ENCODE measurements at regions not wholly inside any gene's neighbourhood (a gene's known extent, or its start where the extent isn't known, plus 50 kb on each side); places are given as distances from the start of the nearest gene placed in this dataset.

DNA sequence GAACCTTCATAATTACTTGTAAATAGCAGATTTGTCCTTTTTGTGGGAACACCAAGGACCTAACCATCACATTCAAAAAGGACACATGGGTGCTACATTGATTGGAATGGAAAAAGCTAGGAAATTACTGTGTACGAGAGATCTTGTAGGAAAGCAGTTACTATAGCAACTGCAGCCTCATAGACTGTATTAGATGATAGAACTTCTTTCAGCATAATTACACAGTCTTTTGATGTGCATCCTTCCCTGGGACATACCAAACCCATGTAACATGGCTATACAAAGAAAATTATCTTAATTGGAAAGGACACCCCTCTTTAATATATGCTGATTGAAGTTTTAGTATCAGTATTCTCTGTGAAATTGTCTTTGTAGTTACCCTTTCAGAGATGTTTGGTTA, 130.7 kb upstream of the CTSO start:
- Histone ChIP-seq H3K9me2 (ENCODE audit: insufficient read depth) (no peaks in the 10 kb centered on the region), H3K4me1 (replicated peaks; ENCODE audit: insufficient read depth) (no peaks in the 10 kb centered on the region), H3F3A (ENCODE audit: insufficient read depth, low read depth) (no peaks in the 10 kb centered on the region), H3K27ac (no peak overlapping the region), H4K20me1 (ENCODE audit: insufficient read depth) (no peaks in the 10 kb centered on the region), H3K4me2 (no peak overlapping the region), H3K27me3 (ENCODE audit: insufficient read depth, low read depth) (no peaks in the 10 kb centered on the region), H3K79me2 (ENCODE audit: low read depth) (no peaks in the 10 kb centered on the region), H3K9me3 (ENCODE audit: insufficient read depth, low read depth) (no peaks in the 10 kb centered on the region), H3K36me3 (ENCODE audit: low read depth) (no peaks in the 10 kb centered on the region), H3K4me3 (no peak overlapping the region), H2AFZ (no peak overlapping the region)
- no peak for DNase-seq
- ChIA-PET CTCF (no interaction called here), POLR2A (ENCODE audit: unreplicated experiment) (no interaction called here)
- TF ChIP-seq, protein P1, sequence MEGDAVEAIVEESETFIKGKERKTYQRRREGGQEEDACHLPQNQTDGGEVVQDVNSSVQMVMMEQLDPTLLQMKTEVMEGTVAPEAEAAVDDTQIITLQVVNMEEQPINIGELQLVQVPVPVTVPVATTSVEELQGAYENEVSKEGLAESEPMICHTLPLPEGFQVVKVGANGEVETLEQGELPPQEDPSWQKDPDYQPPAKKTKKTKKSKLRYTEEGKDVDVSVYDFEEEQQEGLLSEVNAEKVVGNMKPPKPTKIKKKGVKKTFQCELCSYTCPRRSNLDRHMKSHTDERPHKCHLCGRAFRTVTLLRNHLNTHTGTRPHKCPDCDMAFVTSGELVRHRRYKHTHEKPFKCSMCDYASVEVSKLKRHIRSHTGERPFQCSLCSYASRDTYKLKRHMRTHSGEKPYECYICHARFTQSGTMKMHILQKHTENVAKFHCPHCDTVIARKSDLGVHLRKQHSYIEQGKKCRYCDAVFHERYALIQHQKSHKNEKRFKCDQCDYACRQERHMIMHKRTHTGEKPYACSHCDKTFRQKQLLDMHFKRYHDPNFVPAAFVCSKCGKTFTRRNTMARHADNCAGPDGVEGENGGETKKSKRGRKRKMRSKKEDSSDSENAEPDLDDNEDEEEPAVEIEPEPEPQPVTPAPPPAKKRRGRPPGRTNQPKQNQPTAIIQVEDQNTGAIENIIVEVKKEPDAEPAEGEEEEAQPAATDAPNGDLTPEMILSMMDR (conservative IDR thresholded peaks at IDR 0.05) = no peak
- TF ChIP-seq EZH2 (IDR thresholded peaks at IDR 0.05; ENCODE audit: low read depth) = no peak
- BruUV-seq (replicated peaks) = no TSS peak
- intact Hi-C loops (cut with micrococcal nuclease; ENCODE audit: unreplicated experiment) = no loop called here

DNA sequence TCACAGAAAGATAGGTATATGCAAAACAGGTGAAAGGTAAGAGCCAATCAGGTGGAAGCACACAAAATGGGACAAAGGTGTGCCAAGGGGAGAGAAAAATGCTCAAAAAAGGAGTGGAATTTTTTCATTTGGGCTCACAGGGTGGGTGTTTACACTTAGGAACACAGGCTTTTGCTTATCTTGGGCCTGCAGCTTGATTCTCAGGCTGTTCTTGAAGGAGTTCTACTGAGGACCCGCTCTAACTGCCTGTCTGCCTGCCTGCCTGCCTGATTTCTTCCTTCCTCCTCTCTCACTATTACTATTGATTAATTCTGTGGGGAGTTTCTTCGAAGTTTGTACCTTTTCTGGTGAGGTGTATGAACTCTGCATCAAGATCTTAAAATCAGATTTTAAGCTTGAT, 120.3 kb upstream of the CTSO start:
- no peak overlapping the region for H3K4me2 ChIP-seq
- TF ChIP-seq, protein P1 (conservative IDR thresholded peaks at IDR 0.05) = no peak
- no peak for TF ChIP-seq EZH2 (IDR thresholded peaks at IDR 0.05; ENCODE audit: low read depth)
- H3K36me3 ChIP-seq (ENCODE audit: low read depth) = no peaks in the 10 kb centered on the region
- H3K9me2 ChIP-seq (ENCODE audit: insufficient read depth) = no peaks in the 10 kb centered on the region
- BruUV-seq (replicated peaks) = no TSS peak
- no peaks in the 10 kb centered on the region for H3K79me2 ChIP-seq (ENCODE audit: low read depth)
- H3K9me3 ChIP-seq (ENCODE audit: insufficient read depth, low read depth) = no peaks in the 10 kb centered on the region
- no peak for DNase-seq
- H3K4me1 ChIP-seq (replicated peaks; ENCODE audit: insufficient read depth) = no peaks in the 10 kb centered on the region
- no peaks in the 10 kb centered on the region for H3F3A ChIP-seq (ENCODE audit: insufficient read depth, low read depth)
- no peaks in the 10 kb centered on the region for H3K27me3 ChIP-seq (ENCODE audit: insufficient read depth, low read depth)
- no peak overlapping the region for H2AFZ ChIP-seq
- no peak overlapping the region for H3K4me3 ChIP-seq
- intact Hi-C loops (cut with micrococcal nuclease; ENCODE audit: unreplicated experiment) = no loop called here
- CTCF ChIA-PET = no interaction called here
- H4K20me1 ChIP-seq (ENCODE audit: insufficient read depth) = no peaks in the 10 kb centered on the region
- no peak overlapping the region for H3K27ac ChIP-seq
- POLR2A ChIA-PET (ENCODE audit: unreplicated experiment) = no interaction called here

DNA sequence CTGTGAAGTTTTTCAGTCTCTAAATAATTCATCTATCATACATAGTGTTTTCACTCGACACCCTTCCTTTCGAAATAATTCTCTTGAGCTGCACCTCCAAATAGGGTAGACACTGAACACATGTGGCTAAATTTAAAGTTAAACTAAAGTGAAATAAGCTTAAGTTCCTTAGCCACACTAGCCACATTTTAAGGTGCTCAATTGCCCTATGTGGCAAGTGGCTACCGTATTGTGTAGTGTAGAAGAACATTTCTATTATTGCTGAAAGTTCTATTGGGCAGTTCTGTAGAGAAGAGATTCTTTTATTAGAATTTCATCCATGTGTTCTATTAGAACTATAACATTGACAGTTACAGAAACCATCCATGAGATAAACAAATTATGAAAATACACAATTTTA, 107.0 kb upstream of the CTSO start:
- Histone ChIP-seq H4K20me1 (ENCODE audit: insufficient read depth) (no peaks in the 10 kb centered on the region), H3K27me3 (ENCODE audit: insufficient read depth, low read depth) (no peaks in the 10 kb centered on the region), H3K4me1 (replicated peaks; ENCODE audit: insufficient read depth) (no peaks in the 10 kb centered on the region), H3K4me3 (no peak overlapping the region), H3K36me3 (ENCODE audit: low read depth) (no peaks in the 10 kb centered on the region), H3K27ac (no peak overlapping the region), H2AFZ (no peak overlapping the region), H3K9me2 (ENCODE audit: insufficient read depth) (no peaks in the 10 kb centered on the region), H3F3A (ENCODE audit: insufficient read depth, low read depth) (no peaks in the 10 kb centered on the region), H3K9me3 (ENCODE audit: insufficient read depth, low read depth) (no peaks in the 10 kb centered on the region), H3K79me2 (ENCODE audit: low read depth) (no peaks in the 10 kb centered on the region), H3K4me2 (no peak overlapping the region)
- TF ChIP-seq, protein P1 (conservative IDR thresholded peaks at IDR 0.05) = no peak
- TF ChIP-seq EZH2 (IDR thresholded peaks at IDR 0.05; ENCODE audit: low read depth) = no peak
- intact Hi-C loops (cut with micrococcal nuclease; ENCODE audit: unreplicated experiment) = no loop called here
- POLR2A ChIA-PET (ENCODE audit: unreplicated experiment) = no interaction called here
- BruUV-seq (replicated peaks) = no TSS peak
- DNase-seq = no peak
- CTCF ChIA-PET = no interaction called here
